ENCODE measurements at regions not wholly inside any gene's neighbourhood (a gene's known extent, or its start where the extent isn't known, plus 50 kb on each side); places are given as distances from the start of the nearest gene placed in this dataset.

DNA sequence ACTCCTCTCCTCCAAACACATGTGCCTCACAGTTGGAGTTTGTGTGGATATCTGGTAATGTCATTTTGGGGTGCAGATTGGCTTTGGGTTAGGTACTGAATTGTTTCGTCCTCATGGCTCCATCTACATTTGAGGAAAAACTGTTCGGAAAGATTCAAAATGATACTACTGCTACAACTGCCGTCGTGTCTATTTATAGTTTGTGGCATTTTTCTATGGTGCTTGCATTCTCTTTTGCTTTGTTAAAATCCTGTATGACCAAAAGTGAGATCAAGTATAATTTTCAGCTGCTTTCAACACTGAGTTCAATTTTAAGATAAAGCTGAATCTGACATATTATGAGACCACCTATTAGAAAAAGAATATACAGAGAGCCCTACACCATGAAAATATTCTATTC is 176.3 kb upstream of the DSEL start:
- Histone ChIP-seq H3K36me3 (ENCODE audit: insufficient read depth, low read length) (no peaks in the 10 kb centered on the region), H2AFZ (ENCODE audit: low read length, unreplicated experiment) (no peak overlapping the region), H3K27ac (ENCODE audit: low read depth, low read length) (no peak overlapping the region), H3K4me3 (ENCODE audit: low read depth, low read length) (no peak overlapping the region), H3K4me1 (ENCODE audit: control insufficient read depth, insufficient read depth, low read length, unreplicated experiment) (peaks cover 5% of the 10 kb centered on the region), H3K27me3 (ENCODE audit: insufficient read depth, low read length) (no peaks in the 10 kb centered on the region), H3K79me2 (ENCODE audit: control insufficient read depth, insufficient read depth, low read length, unreplicated experiment) (no peaks in the 10 kb centered on the region)

DNA sequence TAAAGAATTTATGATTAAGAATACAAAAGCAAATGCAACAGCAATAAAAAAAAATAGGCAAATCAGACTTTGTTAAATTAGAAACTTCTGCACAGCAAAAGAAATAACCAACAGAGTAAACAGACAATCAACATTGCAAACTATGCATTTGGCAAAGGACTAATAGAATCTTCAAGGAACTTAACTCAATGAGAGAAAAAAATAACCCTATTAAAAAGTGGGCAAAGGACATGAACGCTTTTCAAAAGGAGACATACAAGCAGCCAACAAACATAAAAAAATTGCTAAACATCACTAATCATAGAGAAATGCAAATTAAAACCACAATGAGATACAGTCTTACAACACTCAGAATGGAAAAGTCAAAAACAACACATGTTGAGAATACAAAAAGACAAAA is 166.0 kb upstream of the DSEL start:
- Histone ChIP-seq H3K4me1 (ENCODE audit: control insufficient read depth, insufficient read depth, low read length, unreplicated experiment) (no peaks in the 10 kb centered on the region), H2AFZ (ENCODE audit: low read length, unreplicated experiment) (no peak overlapping the region), H3K27me3 (ENCODE audit: insufficient read depth, low read length) (no peaks in the 10 kb centered on the region), H3K79me2 (ENCODE audit: control insufficient read depth, insufficient read depth, low read length, unreplicated experiment) (no peaks in the 10 kb centered on the region), H3K4me3 (ENCODE audit: low read depth, low read length) (no peak overlapping the region), H3K36me3 (ENCODE audit: insufficient read depth, low read length) (no peaks in the 10 kb centered on the region), H3K27ac (ENCODE audit: low read depth, low read length) (no peak overlapping the region)

DNA sequence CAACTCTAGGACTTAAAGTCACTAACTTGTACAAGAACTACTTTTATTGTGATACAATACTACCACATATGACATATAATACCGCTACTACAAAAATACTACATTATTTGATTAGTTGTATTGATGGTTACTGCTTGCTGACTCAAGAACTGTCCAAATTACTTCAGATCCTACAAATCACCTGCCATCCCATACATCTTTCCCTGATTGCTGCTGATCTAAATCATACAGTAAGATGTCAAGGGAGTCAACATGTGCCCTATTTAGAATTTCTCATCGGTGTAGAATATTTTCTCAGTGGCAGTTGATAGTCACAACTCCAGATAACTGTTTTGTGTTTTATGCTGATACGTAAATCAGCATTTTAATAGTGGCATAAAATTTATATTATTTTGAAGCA is 161.0 kb upstream of the DSEL start:
- Histone ChIP-seq H2AFZ (ENCODE audit: low read length, unreplicated experiment) (no peak overlapping the region), H3K4me3 (ENCODE audit: low read depth, low read length) (no peak overlapping the region), H3K4me1 (ENCODE audit: control insufficient read depth, insufficient read depth, low read length, unreplicated experiment) (peaks cover 5% of the 10 kb centered on the region), H3K36me3 (ENCODE audit: insufficient read depth, low read length) (no peaks in the 10 kb centered on the region), H3K79me2 (ENCODE audit: control insufficient read depth, insufficient read depth, low read length, unreplicated experiment) (no peaks in the 10 kb centered on the region), H3K27me3 (ENCODE audit: insufficient read depth, low read length) (no peaks in the 10 kb centered on the region), H3K27ac (ENCODE audit: low read depth, low read length) (no peak overlapping the region)

DNA sequence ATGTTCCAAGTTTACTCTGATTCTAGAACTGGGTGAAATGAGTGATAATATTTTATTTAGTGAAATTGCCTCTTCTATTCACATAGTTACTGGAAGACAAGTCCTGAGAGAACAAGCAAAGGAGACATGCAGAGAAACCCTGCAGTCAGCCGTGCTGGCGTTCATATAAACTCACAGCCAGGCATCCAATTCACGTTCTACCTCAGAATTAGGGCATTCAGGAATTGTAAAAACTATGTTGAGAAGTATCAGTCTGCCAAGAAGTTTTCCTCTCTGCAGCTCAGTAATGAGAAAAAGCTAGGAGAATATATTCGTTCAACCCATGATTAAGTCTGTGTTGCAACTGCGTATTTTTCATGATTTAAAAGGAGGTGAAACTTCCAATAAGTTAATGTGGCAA is 156.2 kb upstream of the DSEL start:
- H3K4me1 ChIP-seq (ENCODE audit: control insufficient read depth, insufficient read depth, low read length, unreplicated experiment): peaks cover 32% of the 10 kb centered on the region
- no peaks in the 10 kb centered on the region for H3K27me3 ChIP-seq (ENCODE audit: insufficient read depth, low read length)
- no peaks in the 10 kb centered on the region for H3K79me2 ChIP-seq (ENCODE audit: control insufficient read depth, insufficient read depth, low read length, unreplicated experiment)
- H3K36me3 ChIP-seq (ENCODE audit: insufficient read depth, low read length): no peaks in the 10 kb centered on the region
- H3K4me3 ChIP-seq (ENCODE audit: low read depth, low read length): no peak overlapping the region
- no peak overlapping the region for H2AFZ ChIP-seq (ENCODE audit: low read length, unreplicated experiment)
- peak overlapping the region; percentile 33; the same call in 1 of the 2 replicates for H3K27ac ChIP-seq (ENCODE audit: low read depth, low read length)

DNA sequence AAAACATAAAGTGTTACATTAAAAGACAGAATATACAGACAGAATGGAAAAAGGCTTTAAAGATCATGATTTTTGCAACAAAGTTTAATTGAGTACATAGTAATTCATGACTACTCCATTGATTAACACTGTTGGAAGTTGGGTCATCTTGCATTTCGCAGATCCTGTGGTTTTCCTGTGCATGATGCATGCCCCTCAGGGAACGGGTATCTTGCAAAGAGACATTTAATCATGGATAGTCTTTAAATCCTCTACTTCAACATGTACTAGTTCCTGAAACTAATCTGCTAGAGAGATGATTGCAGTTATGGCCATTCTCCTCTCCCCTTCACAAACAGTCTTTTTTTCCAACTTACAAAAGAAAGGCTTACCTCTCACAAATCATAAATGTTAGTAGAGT is 155.6 kb upstream of the DSEL start:
- Histone ChIP-seq H3K79me2 (ENCODE audit: control insufficient read depth, insufficient read depth, low read length, unreplicated experiment) (no peaks in the 10 kb centered on the region), H3K4me1 (ENCODE audit: control insufficient read depth, insufficient read depth, low read length, unreplicated experiment) (peaks cover 32% of the 10 kb centered on the region), H3K27ac (ENCODE audit: low read depth, low read length) (peak overlapping the region; percentile 33; the same call in 1 of the 2 replicates), H3K4me3 (ENCODE audit: low read depth, low read length) (no peak overlapping the region), H2AFZ (ENCODE audit: low read length, unreplicated experiment) (no peak overlapping the region), H3K36me3 (ENCODE audit: insufficient read depth, low read length) (no peaks in the 10 kb centered on the region), H3K27me3 (ENCODE audit: insufficient read depth, low read length) (no peaks in the 10 kb centered on the region)

DNA sequence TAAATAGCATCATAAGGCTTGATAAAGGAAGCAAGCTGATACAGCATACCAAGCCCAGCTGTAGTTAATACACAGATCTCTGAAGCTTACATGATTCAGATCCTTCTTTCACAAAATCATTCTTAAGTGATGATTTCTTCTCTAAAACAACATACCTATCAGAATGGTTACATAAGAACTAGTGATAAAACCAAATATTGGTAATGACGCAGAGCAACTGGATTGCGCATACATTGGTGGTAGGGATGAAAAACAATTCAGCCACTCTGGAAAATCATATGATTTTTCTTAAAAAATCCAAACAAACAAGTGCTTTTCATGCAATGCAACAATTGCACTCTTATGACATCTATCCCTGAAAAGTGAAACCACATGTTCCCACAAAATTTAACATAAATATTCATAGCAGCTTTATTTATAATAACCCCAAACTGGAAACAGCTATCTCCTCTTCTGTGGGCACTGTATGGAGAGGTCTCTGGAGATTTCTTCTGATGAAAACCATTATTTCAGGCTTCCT is 153.6 kb upstream of the DSEL start:
- peaks cover 39% of the 10 kb centered on the region for H3K4me1 ChIP-seq (ENCODE audit: control insufficient read depth, insufficient read depth, low read length, unreplicated experiment)
- peak overlapping the region; percentile 89 for H3K27ac ChIP-seq (ENCODE audit: low read depth, low read length)
- H3K36me3 ChIP-seq (ENCODE audit: insufficient read depth, low read length): no peaks in the 10 kb centered on the region
- peak overlapping the region; percentile 43 for H3K4me3 ChIP-seq (ENCODE audit: low read depth, low read length)
- H2AFZ ChIP-seq (ENCODE audit: low read length, unreplicated experiment): no peak overlapping the region
- no peaks in the 10 kb centered on the region for H3K27me3 ChIP-seq (ENCODE audit: insufficient read depth, low read length)
- no peaks in the 10 kb centered on the region for H3K79me2 ChIP-seq (ENCODE audit: control insufficient read depth, insufficient read depth, low read length, unreplicated experiment)

DNA sequence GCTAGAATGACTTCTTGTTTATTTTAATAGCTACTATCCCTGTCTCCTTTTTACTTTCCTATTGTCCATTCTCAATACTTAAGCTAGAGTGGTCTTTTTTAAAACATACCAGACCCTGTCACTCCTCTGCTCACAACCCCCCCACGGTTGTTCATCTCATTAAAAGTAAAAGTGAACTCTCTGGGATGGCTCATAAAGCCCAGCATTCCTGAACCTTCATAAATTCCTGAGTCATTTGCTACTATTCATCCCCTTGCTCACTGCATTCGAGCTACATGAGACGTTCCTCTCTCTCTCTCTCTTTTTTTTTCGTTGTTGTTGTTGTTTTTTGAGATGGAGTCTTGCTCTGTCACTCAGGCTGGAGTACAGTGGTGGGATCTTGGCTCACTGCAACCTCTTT is 148.7 kb upstream of the DSEL start:
- no peaks in the 10 kb centered on the region for H3K36me3 ChIP-seq (ENCODE audit: insufficient read depth, low read length)
- no peaks in the 10 kb centered on the region for H3K27me3 ChIP-seq (ENCODE audit: insufficient read depth, low read length)
- H3K4me3 ChIP-seq (ENCODE audit: low read depth, low read length): no peak overlapping the region
- peak overlapping the region; percentile 68 for H2AFZ ChIP-seq (ENCODE audit: low read length, unreplicated experiment)
- no peaks in the 10 kb centered on the region for H3K79me2 ChIP-seq (ENCODE audit: control insufficient read depth, insufficient read depth, low read length, unreplicated experiment)
- peaks cover 16% of the 10 kb centered on the region for H3K4me1 ChIP-seq (ENCODE audit: control insufficient read depth, insufficient read depth, low read length, unreplicated experiment)
- no peak overlapping the region for H3K27ac ChIP-seq (ENCODE audit: low read depth, low read length)

DNA sequence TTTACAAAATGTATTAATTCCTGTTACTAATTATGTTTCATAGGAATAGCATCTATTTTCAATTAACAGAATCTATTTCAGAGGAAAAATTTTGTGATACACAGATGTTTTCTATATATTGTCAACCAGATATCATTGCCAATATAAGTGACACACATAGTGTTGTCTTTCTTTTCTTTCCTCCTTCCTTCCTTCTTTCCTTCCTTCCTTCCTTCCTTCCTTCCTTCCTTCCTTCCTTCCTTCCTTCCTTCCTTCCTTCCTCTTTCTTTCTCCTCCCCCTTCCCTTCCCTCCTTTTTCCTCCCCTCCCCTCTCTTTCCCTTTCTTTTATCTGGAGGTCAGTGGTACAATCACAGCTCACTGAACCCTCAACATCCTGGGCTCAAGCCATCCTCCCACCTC is 146.5 kb upstream of the DSEL start:
- Histone ChIP-seq H3K4me3 (ENCODE audit: low read depth, low read length) (no peak overlapping the region), H3K4me1 (ENCODE audit: control insufficient read depth, insufficient read depth, low read length, unreplicated experiment) (peaks cover 7% of the 10 kb centered on the region), H3K79me2 (ENCODE audit: control insufficient read depth, insufficient read depth, low read length, unreplicated experiment) (no peaks in the 10 kb centered on the region), H3K27ac (ENCODE audit: low read depth, low read length) (no peak overlapping the region), H2AFZ (ENCODE audit: low read length, unreplicated experiment) (no peak overlapping the region), H3K27me3 (ENCODE audit: insufficient read depth, low read length) (no peaks in the 10 kb centered on the region), H3K36me3 (ENCODE audit: insufficient read depth, low read length) (no peaks in the 10 kb centered on the region)

DNA sequence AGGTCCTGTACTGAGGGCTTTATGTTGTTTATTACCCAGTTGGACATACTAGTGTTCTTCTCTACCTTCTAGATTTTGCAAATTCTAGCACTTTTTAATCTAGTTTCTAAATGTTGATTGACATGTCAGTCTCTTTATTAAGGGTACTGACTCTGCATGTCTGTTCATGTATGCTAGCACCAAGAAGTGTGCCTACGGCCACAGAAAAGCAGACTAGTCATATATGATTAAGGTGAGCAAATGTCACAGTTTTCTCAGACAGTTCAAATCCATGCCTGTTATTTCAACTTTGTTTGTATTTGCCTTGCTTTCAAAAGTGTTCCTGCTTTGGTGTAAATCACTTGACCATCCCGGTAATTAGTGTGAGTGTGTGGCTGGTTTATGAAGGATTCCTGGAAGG is 145.0 kb upstream of the DSEL start:
- Histone ChIP-seq H3K27me3 (ENCODE audit: insufficient read depth, low read length) (no peaks in the 10 kb centered on the region), H3K79me2 (ENCODE audit: control insufficient read depth, insufficient read depth, low read length, unreplicated experiment) (no peaks in the 10 kb centered on the region), H3K27ac (ENCODE audit: low read depth, low read length) (no peak overlapping the region), H2AFZ (ENCODE audit: low read length, unreplicated experiment) (no peak overlapping the region), H3K4me1 (ENCODE audit: control insufficient read depth, insufficient read depth, low read length, unreplicated experiment) (peaks cover 7% of the 10 kb centered on the region), H3K4me3 (ENCODE audit: low read depth, low read length) (no peak overlapping the region), H3K36me3 (ENCODE audit: insufficient read depth, low read length) (no peaks in the 10 kb centered on the region)

DNA sequence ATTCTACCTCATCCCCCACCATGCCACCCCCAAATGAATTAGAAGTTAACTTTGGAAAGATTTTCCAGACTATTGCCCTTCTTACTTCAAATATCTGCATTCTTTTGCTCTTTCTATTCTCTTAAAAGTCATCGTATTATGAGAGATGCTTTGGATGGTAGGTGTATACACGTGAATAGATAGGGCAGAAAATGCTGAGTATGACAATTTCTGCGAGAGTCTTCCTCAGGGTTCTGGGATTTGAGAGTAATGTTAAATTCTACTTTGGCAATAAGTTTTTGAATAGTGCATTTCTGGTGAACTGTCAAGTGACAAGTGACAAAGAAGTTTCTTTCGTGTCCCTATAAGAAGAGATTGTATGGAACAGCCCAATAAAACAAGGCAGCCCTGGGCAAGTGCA is 137.6 kb upstream of the DSEL start:
- Histone ChIP-seq H3K27me3 (ENCODE audit: insufficient read depth, low read length) (no peaks in the 10 kb centered on the region), H3K4me3 (ENCODE audit: low read depth, low read length) (no peak overlapping the region), H3K27ac (ENCODE audit: low read depth, low read length) (no peak overlapping the region), H3K79me2 (ENCODE audit: control insufficient read depth, insufficient read depth, low read length, unreplicated experiment) (no peaks in the 10 kb centered on the region), H2AFZ (ENCODE audit: low read length, unreplicated experiment) (no peak overlapping the region), H3K4me1 (ENCODE audit: control insufficient read depth, insufficient read depth, low read length, unreplicated experiment) (peaks cover 10% of the 10 kb centered on the region), H3K36me3 (ENCODE audit: insufficient read depth, low read length) (no peaks in the 10 kb centered on the region)

DNA sequence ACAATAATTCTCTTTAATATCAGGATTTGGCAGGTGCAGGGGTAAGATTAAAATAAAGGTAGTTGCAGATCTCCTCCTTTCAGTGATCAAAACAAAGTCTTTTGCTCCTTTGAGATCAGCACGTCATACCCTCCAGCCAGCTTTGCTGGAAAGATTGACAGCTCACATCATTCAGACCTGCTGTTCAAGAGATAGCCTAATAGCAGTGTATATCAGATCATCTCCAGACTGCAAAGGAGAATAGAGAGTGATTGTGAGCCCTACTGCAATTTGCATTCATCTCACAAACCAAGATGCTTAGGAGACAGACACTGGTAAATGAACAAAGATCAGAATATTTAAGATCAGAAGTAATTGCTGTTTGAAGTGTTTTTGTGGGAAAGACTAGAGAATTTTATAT is 135.8 kb upstream of the DSEL start:
- Histone ChIP-seq H2AFZ (ENCODE audit: low read length, unreplicated experiment) (no peak overlapping the region), H3K27ac (ENCODE audit: low read depth, low read length) (no peak overlapping the region), H3K4me3 (ENCODE audit: low read depth, low read length) (no peak overlapping the region), H3K4me1 (ENCODE audit: control insufficient read depth, insufficient read depth, low read length, unreplicated experiment) (peaks cover 10% of the 10 kb centered on the region), H3K79me2 (ENCODE audit: control insufficient read depth, insufficient read depth, low read length, unreplicated experiment) (no peaks in the 10 kb centered on the region), H3K36me3 (ENCODE audit: insufficient read depth, low read length) (no peaks in the 10 kb centered on the region), H3K27me3 (ENCODE audit: insufficient read depth, low read length) (no peaks in the 10 kb centered on the region)
